ENCODE measurements at regions not wholly inside any gene's neighbourhood (a gene's known extent, or its start where the extent isn't known, plus 50 kb on each side); places are given as distances from the start of the nearest gene placed in this dataset.

GRCh38 chr9:129352146-129352865, 174.2 kb upstream of the IER5L start:
- TF ChIP-seq, protein P1, sequence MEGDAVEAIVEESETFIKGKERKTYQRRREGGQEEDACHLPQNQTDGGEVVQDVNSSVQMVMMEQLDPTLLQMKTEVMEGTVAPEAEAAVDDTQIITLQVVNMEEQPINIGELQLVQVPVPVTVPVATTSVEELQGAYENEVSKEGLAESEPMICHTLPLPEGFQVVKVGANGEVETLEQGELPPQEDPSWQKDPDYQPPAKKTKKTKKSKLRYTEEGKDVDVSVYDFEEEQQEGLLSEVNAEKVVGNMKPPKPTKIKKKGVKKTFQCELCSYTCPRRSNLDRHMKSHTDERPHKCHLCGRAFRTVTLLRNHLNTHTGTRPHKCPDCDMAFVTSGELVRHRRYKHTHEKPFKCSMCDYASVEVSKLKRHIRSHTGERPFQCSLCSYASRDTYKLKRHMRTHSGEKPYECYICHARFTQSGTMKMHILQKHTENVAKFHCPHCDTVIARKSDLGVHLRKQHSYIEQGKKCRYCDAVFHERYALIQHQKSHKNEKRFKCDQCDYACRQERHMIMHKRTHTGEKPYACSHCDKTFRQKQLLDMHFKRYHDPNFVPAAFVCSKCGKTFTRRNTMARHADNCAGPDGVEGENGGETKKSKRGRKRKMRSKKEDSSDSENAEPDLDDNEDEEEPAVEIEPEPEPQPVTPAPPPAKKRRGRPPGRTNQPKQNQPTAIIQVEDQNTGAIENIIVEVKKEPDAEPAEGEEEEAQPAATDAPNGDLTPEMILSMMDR (IDR thresholded peaks at IDR 0.05), result no peak
- TF ChIP-seq POLR2A (IDR thresholded peaks at IDR 0.05), result no peak
